Calu3 (cell line): ENCODE measurements at regions not wholly inside any gene's neighbourhood (a gene's known extent, or its start where the extent isn't known, plus 50 kb on each side); places are given as distances from the start of the nearest gene placed in this dataset.

Source experiments
- BruUV-seq: library from RNA; stranded (reverse); fragments of 400-500 nt; replicated peaks from 2 replicates; lab custom pipeline; 2021; lab: Mats Ljungman, UMichigan
- CTCF ChIA-PET: fragments of 300-600 bp; sonication (Branson Sonifier 250); formaldehyde crosslinking; loops from one replicate; lab custom pipeline; 2022; ENCODE audit warnings: antibody characterized with exemption; lab: Charles Lee
- DNase-seq: peaks from one replicate; pipeline ENCODE4 v3.0.0; 2022
- H3K27ac Mint-ChIP-seq: one replicate; pipeline ENCODE4 v1.8.0; 2022; ENCODE audit warnings: mixed read lengths; ENCODE audit not compliant: unreplicated experiment
- H3K27me3 Mint-ChIP-seq: one replicate; pipeline ENCODE4 v1.8.0; 2022; ENCODE audit warnings: mixed read lengths; ENCODE audit not compliant: unreplicated experiment
- H3K36me3 Mint-ChIP-seq: one replicate; pipeline ENCODE4 v1.8.0; 2022; ENCODE audit warnings: mild to moderate bottlenecking, moderate library complexity, mixed read lengths; ENCODE audit not compliant: insufficient read depth, unreplicated experiment
- H3K4me1 Mint-ChIP-seq: one replicate; pipeline ENCODE4 v1.8.0; 2022; ENCODE audit warnings: mild to moderate bottlenecking, low read depth, mixed read lengths; ENCODE audit not compliant: unreplicated experiment
- H3K4me3 Mint-ChIP-seq: one replicate; pipeline ENCODE4 v1.8.0; 2022; ENCODE audit warnings: mild to moderate bottlenecking, low read depth, moderate library complexity, mixed read lengths; ENCODE audit not compliant: unreplicated experiment
- H3K9me3 Mint-ChIP-seq: one replicate; pipeline ENCODE4 v1.8.0; 2022; ENCODE audit warnings: low read depth, mixed read lengths; ENCODE audit not compliant: unreplicated experiment
- CTCF ChIP-seq: fragments of 200-600 bp; IDR thresholded peaks from one replicate; pipeline ENCODE4 v1.8.0; 2022; ENCODE audit warnings: antibody characterized with exemption; ENCODE audit not compliant: unreplicated experiment
- intact Hi-C: fragments of 100-400 bp; cut with micrococcal nuclease; formaldehyde crosslinking; loops from one replicate; pipeline ENCODE4 v1.10.0; 2022; ENCODE audit not compliant: unreplicated experiment

GRCh38 chr13:84029396-84029795, 147.1 kb upstream of the SLITRK1 start:
- intact Hi-C loops = no loop called here
- Mint-ChIP-seq H3K4me3 (no peak overlapping the region), H3K27me3 (no peaks in the 10 kb centered on the region), H3K36me3 (no peaks in the 10 kb centered on the region), H3K9me3 (no peaks in the 10 kb centered on the region), H3K27ac (no peak overlapping the region), H3K4me1 (no peaks in the 10 kb centered on the region)
- CTCF ChIA-PET = no interaction called here
- BruUV-seq = no TSS peak
- no peak for TF ChIP-seq CTCF
- DNase-seq = no peak

GRCh38 chr13:84025824-84026223, 143.6 kb upstream of the SLITRK1 start:
- DNase-seq = no peak
- TF ChIP-seq CTCF = no peak
- intact Hi-C loops = no loop called here
- Mint-ChIP-seq H3K4me1 (no peaks in the 10 kb centered on the region), H3K4me3 (no peak overlapping the region), H3K27me3 (no peaks in the 10 kb centered on the region), H3K27ac (no peak overlapping the region), H3K9me3 (no peaks in the 10 kb centered on the region), H3K36me3 (no peaks in the 10 kb centered on the region)
- no TSS peak for BruUV-seq
- CTCF ChIA-PET = no interaction called here

GRCh38 chr13:83996415-83996814, 114.1 kb upstream of the SLITRK1 start:
- no peaks in the 10 kb centered on the region for H3K4me1 Mint-ChIP-seq
- CTCF ChIA-PET = no interaction called here
- TF ChIP-seq CTCF = no peak
- no peaks in the 10 kb centered on the region for H3K9me3 Mint-ChIP-seq
- no TSS peak for BruUV-seq
- H3K36me3 Mint-ChIP-seq = no peaks in the 10 kb centered on the region
- H3K4me3 Mint-ChIP-seq = no peak overlapping the region
- H3K27ac Mint-ChIP-seq = no peak overlapping the region
- H3K27me3 Mint-ChIP-seq = no peaks in the 10 kb centered on the region
- intact Hi-C loops = no loop called here
- no peak for DNase-seq

- TF ChIP-seq CTCF = no peak
- Mint-ChIP-seq H3K27ac (no peak overlapping the region), H3K9me3 (no peaks in the 10 kb centered on the region), H3K4me3 (no peak overlapping the region), H3K4me1 (no peaks in the 10 kb centered on the region), H3K27me3 (no peaks in the 10 kb centered on the region), H3K36me3 (no peaks in the 10 kb centered on the region)
- BruUV-seq = no TSS peak
- CTCF ChIA-PET = no interaction called here
- no peak for DNase-seq
- intact Hi-C loops = no loop called here
These were observed 113.7 kb upstream of the SLITRK1 start for GRCh38 chr13:83995930-83996329.
